ENCODE measurements at regions not wholly inside any gene's neighbourhood (a gene's known extent, or its start where the extent isn't known, plus 50 kb on each side); places are given as distances from the start of the nearest gene placed in this dataset.
"Not testable (repeated sequence)": the region's sequence is repeated elsewhere in the genome, so short reads cannot be mapped to it uniquely, and the experiment has no call there.

GRCh38 chr10:35938160-35938559, 296.1 kb upstream of the FZD8 start:
- Mint-ChIP-seq H3K27me3 (ENCODE audit: low read depth) (no peaks in the 10 kb centered on the region), H3K4me3 (ENCODE audit: unreplicated experiment) (no peak overlapping the region), H3K36me3 (ENCODE audit: low read depth) (peaks cover 3% of the 10 kb centered on the region), H3K4me1 (ENCODE audit: low read depth) (peaks cover 46% of the 10 kb centered on the region), H3K27ac (ENCODE audit: unreplicated experiment) (no peak overlapping the region), H3K9me3 (ENCODE audit: low read depth) (peaks cover 4% of the 10 kb centered on the region)
- no peak for TF ChIP-seq CTCF (IDR thresholded peaks at IDR 0.05)
- no peak for DNase-seq (ENCODE audit: low spot score)

- Mint-ChIP-seq H3K9me3 (ENCODE audit: low read depth) (peaks cover 4% of the 10 kb centered on the region), H3K27me3 (ENCODE audit: low read depth) (no peaks in the 10 kb centered on the region), H3K4me3 (ENCODE audit: unreplicated experiment) (no peak overlapping the region), H3K36me3 (ENCODE audit: low read depth) (peaks cover 3% of the 10 kb centered on the region), H3K4me1 (ENCODE audit: low read depth) (peaks cover 46% of the 10 kb centered on the region), H3K27ac (ENCODE audit: unreplicated experiment) (no peak overlapping the region)
- no peak for DNase-seq (ENCODE audit: low spot score)
- TF ChIP-seq CTCF (IDR thresholded peaks at IDR 0.05): no peak
Observed at GRCh38 chr10:35937546-35937945, 295.4 kb upstream of the FZD8 start.

GRCh38 chr10:35934642-35934995, 292.5 kb upstream of the FZD8 start:
- no peak for DNase-seq (ENCODE audit: low spot score)
- no peak for TF ChIP-seq CTCF (IDR thresholded peaks at IDR 0.05)
- Mint-ChIP-seq H3K27me3 (ENCODE audit: low read depth) (no peaks in the 10 kb centered on the region), H3K27ac (ENCODE audit: unreplicated experiment) (no peak overlapping the region), H3K36me3 (ENCODE audit: low read depth) (peaks cover 3% of the 10 kb centered on the region), H3K4me3 (ENCODE audit: unreplicated experiment) (no peak overlapping the region), H3K9me3 (ENCODE audit: low read depth) (peaks cover 4% of the 10 kb centered on the region), H3K4me1 (ENCODE audit: low read depth) (peaks cover 18% of the 10 kb centered on the region)

GRCh38 chr10:35933940-35934641, 292.0 kb upstream of the FZD8 start:
- Mint-ChIP-seq H3K9me3 (ENCODE audit: low read depth) (peaks cover 4% of the 10 kb centered on the region), H3K27me3 (ENCODE audit: low read depth) (no peaks in the 10 kb centered on the region)
- DNase-seq (ENCODE audit: low spot score): no peak

GRCh38 chr10:35933491-35933890, 291.4 kb upstream of the FZD8 start:
- peaks cover 3% of the 10 kb centered on the region for H3K36me3 Mint-ChIP-seq (ENCODE audit: low read depth)
- TF ChIP-seq CTCF (IDR thresholded peaks at IDR 0.05): no peak
- no peak for DNase-seq (ENCODE audit: low spot score)
- no peaks in the 10 kb centered on the region for H3K27me3 Mint-ChIP-seq (ENCODE audit: low read depth)
- peaks cover 22% of the 10 kb centered on the region for H3K4me1 Mint-ChIP-seq (ENCODE audit: low read depth)
- H3K9me3 Mint-ChIP-seq (ENCODE audit: low read depth): peaks cover 4% of the 10 kb centered on the region
- H3K27ac Mint-ChIP-seq (ENCODE audit: unreplicated experiment): no peak overlapping the region
- no peak overlapping the region for H3K4me3 Mint-ChIP-seq (ENCODE audit: unreplicated experiment)

More at GRCh38 chr10:35933940-35934641, 292.0 kb upstream of the FZD8 start:
- no peak overlapping the region for H3K27ac Mint-ChIP-seq (ENCODE audit: unreplicated experiment)
- peaks cover 3% of the 10 kb centered on the region for H3K36me3 Mint-ChIP-seq (ENCODE audit: low read depth)
- no peak overlapping the region for H3K4me3 Mint-ChIP-seq (ENCODE audit: unreplicated experiment)
- H3K4me1 Mint-ChIP-seq (ENCODE audit: low read depth): peaks cover 16% of the 10 kb centered on the region
- TF ChIP-seq CTCF (IDR thresholded peaks at IDR 0.05): no peak

GRCh38 chr10:35929962-35930361, 287.9 kb upstream of the FZD8 start:
- not testable (repeated sequence) for H3K4me3 Mint-ChIP-seq (ENCODE audit: unreplicated experiment); H3K27me3 Mint-ChIP-seq (ENCODE audit: low read depth)

More at GRCh38 chr10:35929962-35930361, 287.9 kb upstream of the FZD8 start:
- H3K27ac Mint-ChIP-seq (ENCODE audit: unreplicated experiment); H3K9me3 Mint-ChIP-seq (ENCODE audit: low read depth); DNase-seq (ENCODE audit: low spot score); H3K36me3 Mint-ChIP-seq (ENCODE audit: low read depth): not testable (repeated sequence)
- H3K4me1 Mint-ChIP-seq (ENCODE audit: low read depth): peaks cover 58% of the 10 kb centered on the region

Data from chondrocyte (in vitro differentiated cells).